H1 (cell line): ENCODE measurements at regions not wholly inside any gene's neighbourhood (a gene's known extent, or its start where the extent isn't known, plus 50 kb on each side); places are given as distances from the start of the nearest gene placed in this dataset.
A peak's percentile ranks its signal among the peaks of the same experiment; 100 is the strongest.

Experiments
- CTCF ChIA-PET: fragments of 300-600 bp; sonication (Branson Sonifier 250); formaldehyde crosslinking; loops from one replicate; lab custom pipeline; 2021; ENCODE audit not compliant: partially characterized antibody; lab: Charles Lee
- POLR2A ChIA-PET: fragments of 300-600 bp; sonication (Branson Sonifier 250); formaldehyde crosslinking; loops from one replicate; lab custom pipeline; 2021; ENCODE audit warnings: inconsistent platforms; ENCODE audit not compliant: partially characterized antibody; lab: Charles Lee
- DNase-seq, 2 experiments: peaks; one replicate each; pipeline versions ENCODE4 v3.0.0 to v3.0.0-alpha.2; 2010 to 2022; ENCODE audit warnings: low spot score in 2 of 2, low read depth in 1 of 2, mixed read lengths in 1 of 2
- FAIRE-seq: peaks from 2 replicates; lab custom pipeline; 2011; peaks lifted over from hg19 to GRCh38; lab: Jason Lieb, UNC
- H2AFZ ChIP-seq: 2 replicates; pipeline ENCODE4 v1.8.1; 2012; ENCODE audit warnings: low read length, inconsistent platforms
- H2AK5ac ChIP-seq: 2 replicates; pipeline ENCODE4 v1.6.1; 2013; ENCODE audit warnings: low read depth, low read length
- H2BK120ac ChIP-seq: replicated peaks from 2 replicates; pipeline ENCODE3; 2013; ENCODE audit warnings: low read depth, low read length, inconsistent platforms
- H2BK12ac ChIP-seq: 2 replicates; pipeline ENCODE4 v1.6.1; 2013; ENCODE audit warnings: low read depth, low read length
- H2BK15ac ChIP-seq: 2 replicates; pipeline ENCODE4 v1.6.1; 2013; ENCODE audit warnings: low read length
- H2BK20ac ChIP-seq: 2 replicates; pipeline ENCODE4 v1.6.1; 2013; ENCODE audit warnings: low read length
- H2BK5ac ChIP-seq: 2 replicates; pipeline ENCODE4 v1.6.1; 2013; ENCODE audit warnings: low read depth, low read length
- H3K14ac ChIP-seq: 2 replicates; pipeline ENCODE4 v1.6.1; 2013; ENCODE audit warnings: inconsistent platforms; ENCODE audit not compliant: insufficient read length
- H3K18ac ChIP-seq: 2 replicates; pipeline ENCODE4 v1.6.1; 2013; ENCODE audit warnings: low read length; ENCODE audit errors: extremely low read depth
- H3K23ac ChIP-seq: 2 replicates; pipeline ENCODE4 v1.6.1; 2013; ENCODE audit warnings: inconsistent platforms; ENCODE audit not compliant: insufficient read length
- H3K23me2 ChIP-seq: 2 replicates; pipeline ENCODE4 v1.6.1; 2013; ENCODE audit warnings: low read depth, low read length
- H3K27ac ChIP-seq: 2 replicates; pipeline ENCODE4 v1.6.1; 2011; ENCODE audit warnings: low read depth, low read length, inconsistent platforms
- H3K27me3 ChIP-seq, 4 experiments: replicated peaks in 1 of 4; 1 replicate in 1 of 4; 2 replicates in 3 of 4; pipeline versions ENCODE4 v1.6.1 to v1.8.1; 2011 to 2013; ENCODE audit warnings: low read length in 3 of 4, mild to moderate bottlenecking in 3 of 4, inconsistent platforms in 2 of 4, mixed read lengths in 2 of 4, moderate library complexity in 1 of 4; ENCODE audit not compliant: control insufficient read depth in 3 of 4, insufficient read depth in 3 of 4; ENCODE audit errors: extremely low read depth in 1 of 4
- H3K36me3 ChIP-seq, 4 experiments: 2 replicates each; pipeline versions ENCODE4 v1.6.1 to v1.8.1; 2011 to 2013; ENCODE audit warnings: mild to moderate bottlenecking in 4 of 4, low read length in 3 of 4, moderate library complexity in 2 of 4, control low read depth in 1 of 4, inconsistent platforms in 1 of 4; ENCODE audit not compliant: insufficient read depth in 4 of 4, control insufficient read depth in 2 of 4
- H3K4ac ChIP-seq: replicated peaks from 2 replicates; pipeline ENCODE3; 2013; ENCODE audit warnings: low read length, low read depth, mixed read lengths, inconsistent platforms; ENCODE audit not compliant: insufficient read length
- H3K4me1 ChIP-seq, 4 experiments: replicated peaks in 1 of 4; 1 replicate in 1 of 4; 2 replicates in 3 of 4; pipeline versions ENCODE4 v1.6.1 to v1.8.1; 2011 to 2013; ENCODE audit warnings: low read length in 3 of 4, inconsistent platforms in 2 of 4, mixed read lengths in 1 of 4; ENCODE audit not compliant: insufficient read depth in 4 of 4, control insufficient read depth in 3 of 4
- H3K4me2 ChIP-seq, 2 experiments: 2 replicates each; pipeline versions ENCODE4 v1.6.1 to v1.8.1; 2011 to 2013; ENCODE audit warnings: low read depth in 2 of 2, low read length in 2 of 2, control low read depth in 1 of 2, inconsistent platforms in 1 of 2, mild to moderate bottlenecking in 1 of 2; ENCODE audit not compliant: insufficient read depth in 1 of 2
- H3K4me3 ChIP-seq, 4 experiments: fragments of 200-600, 300-600 bp in 1 of 4; sonication (generic), shearing (Covaris generic), sonication (Bioruptor Twin) in 1 of 4; 2 replicates each; pipeline versions ENCODE4 v1.5.1 to v1.8.1; 2011 to 2016; ENCODE audit warnings: low read length in 4 of 4, low read depth in 3 of 4, control low read depth in 2 of 4, inconsistent platforms in 2 of 4, mild to moderate bottlenecking in 2 of 4, mixed read lengths in 1 of 4, moderate library complexity in 1 of 4; ENCODE audit not compliant: insufficient read depth in 2 of 4; ENCODE audit errors: extremely low read depth in 1 of 4
- H3K56ac ChIP-seq: replicated peaks from 2 replicates; pipeline ENCODE3; 2013; ENCODE audit warnings: low read depth, mild to moderate bottlenecking, mixed read lengths, low read length, inconsistent platforms; ENCODE audit not compliant: insufficient read length
- H3K79me1 ChIP-seq: 2 replicates; pipeline ENCODE4 v1.6.1; 2013; ENCODE audit warnings: low read depth, low read length, control low read depth
- H3K79me2 ChIP-seq, 2 experiments: 2 replicates each; pipeline versions ENCODE4 v1.6.1 to v1.8.1; 2012 to 2013; ENCODE audit warnings: low read length in 2 of 2, mild to moderate bottlenecking in 2 of 2, inconsistent platforms in 1 of 2; ENCODE audit not compliant: insufficient read depth in 2 of 2, control insufficient read depth in 1 of 2
- H3K9ac ChIP-seq, 4 experiments: replicated peaks in 1 of 4; 1 replicate in 1 of 4; 2 replicates in 3 of 4; pipeline versions ENCODE4 v1.6.1 to v1.8.1; 2011 to 2013; ENCODE audit warnings: low read depth in 3 of 4, low read length in 3 of 4, control low read depth in 2 of 4, mild to moderate bottlenecking in 2 of 4, moderate library complexity in 2 of 4, inconsistent platforms in 1 of 4; ENCODE audit errors: extremely low read depth in 1 of 4
- H3K9me3 ChIP-seq, 2 experiments: 2 replicates each; pipeline versions ENCODE4 v1.6.1 to v1.8.1; 2012 to 2013; ENCODE audit warnings: mild to moderate bottlenecking in 2 of 2, moderate library complexity in 2 of 2, control low read depth in 1 of 2, inconsistent platforms in 1 of 2, low read depth in 1 of 2, low read length in 1 of 2, mixed read lengths in 1 of 2; ENCODE audit not compliant: insufficient read depth in 2 of 2
- H4K20me1 ChIP-seq, 2 experiments: replicated peaks in 1 of 2; 2 replicates each; pipeline versions ENCODE3 to v1.8.1; 2011 to 2013; ENCODE audit warnings: inconsistent platforms in 2 of 2, low read length in 2 of 2, mild to moderate bottlenecking in 1 of 2; ENCODE audit not compliant: insufficient read depth in 2 of 2, control insufficient read depth in 1 of 2
- H4K5ac ChIP-seq: 2 replicates; pipeline ENCODE4 v1.6.1; 2013; ENCODE audit warnings: low read length, low read depth, mixed read lengths, inconsistent platforms; ENCODE audit not compliant: insufficient read length
- H4K8ac ChIP-seq: 2 replicates; pipeline ENCODE4 v1.8.0; 2013; ENCODE audit warnings: mild to moderate bottlenecking, moderate library complexity, low read length, inconsistent platforms; ENCODE audit not compliant: insufficient read depth; ENCODE audit errors: extremely low read depth
- H4K91ac ChIP-seq: replicated peaks from 2 replicates; pipeline ENCODE3; 2013; ENCODE audit warnings: low read length, mixed read lengths, inconsistent platforms; ENCODE audit not compliant: insufficient read length
- EP300 ChIP-seq, 2 experiments: IDR thresholded peaks; 1 replicate in 1 of 2; 2 replicates in 1 of 2; pipeline ENCODE4 v1.6.1; 2011 to 2012; ENCODE audit warnings: low read depth in 2 of 2, low read length in 2 of 2, mild to moderate bottlenecking in 2 of 2, borderline replicate concordance in 1 of 2, inconsistent platforms in 1 of 2, moderate library complexity in 1 of 2
- GABPA ChIP-seq: IDR thresholded peaks from 2 replicates; pipeline ENCODE4 v1.6.1; 2011; ENCODE audit warnings: mild to moderate bottlenecking, low read length, moderate library complexity, borderline replicate concordance; ENCODE audit not compliant: insufficient read depth
- HDAC2 ChIP-seq, 2 experiments: fragments of 300-600 bp in 1 of 2; sonication (generic) in 1 of 2; IDR thresholded peaks; 2 replicates each; pipeline ENCODE4 v1.6.1; 2011 to 2012; ENCODE audit warnings: low read depth in 2 of 2, low read length in 2 of 2, mild to moderate bottlenecking in 2 of 2, moderate library complexity in 2 of 2, borderline replicate concordance in 1 of 2, inconsistent platforms in 1 of 2
- KDM1A ChIP-seq: fragments of 200-600, 300-600 bp; sonication (generic); IDR thresholded peaks from 2 replicates; pipeline ENCODE4 v1.7.1; 2016; ENCODE audit warnings: mild to moderate bottlenecking, low read length, borderline replicate concordance
- KDM4A ChIP-seq: IDR thresholded peaks from one replicate; pipeline ENCODE4 v1.7.1; 2012; ENCODE audit warnings: low read depth, mild to moderate bottlenecking, moderate library complexity, low read length, inconsistent platforms; ENCODE audit not compliant: severe bottlenecking
- NANOG ChIP-seq: IDR thresholded peaks from 2 replicates; pipeline ENCODE4 v1.6.1; 2011; ENCODE audit warnings: low read length, low read depth, mild to moderate bottlenecking, inconsistent platforms; ENCODE audit not compliant: insufficient read depth, poor library complexity, severe bottlenecking
- POLR2A ChIP-seq, 2 experiments: IDR thresholded peaks; 1 replicate in 1 of 2; 2 replicates in 1 of 2; pipeline ENCODE4 v1.6.1; 2011; ENCODE audit warnings: low read depth in 2 of 2, low read length in 2 of 2, mild to moderate bottlenecking in 2 of 2; ENCODE audit errors: control extremely low read depth in 1 of 2
- SIN3A ChIP-seq, 2 experiments: IDR thresholded peaks in 1 of 2; conservative IDR thresholded peaks in 1 of 2; 2 replicates each; pipeline ENCODE4 v1.6.1; 2011 to 2012; ENCODE audit warnings: low read length in 2 of 2, improper control_type of control experiment in 1 of 2, low read depth in 1 of 2, mild to moderate bottlenecking in 1 of 2
- SP1 ChIP-seq: IDR thresholded peaks from 2 replicates; pipeline ENCODE4 v1.6.1; 2011; ENCODE audit warnings: low read depth, low read length
- WGBS, 2 experiments: shearing (Covaris generic) in 1 of 2; methylation state at CpG; one replicate each; pipeline versions ENCODE4 v1.1.6 to v1.1.7; 2013 to 2015; ENCODE audit warnings: low lambda C conversion rate in 2 of 2, mixed read lengths in 2 of 2, inconsistent platforms in 1 of 2, low coverage in 1 of 2, missing lambda C conversion rate in 1 of 2; ENCODE audit not compliant: insufficient replicate concordance in 2 of 2, insufficient coverage in 1 of 2, insufficient read length in 1 of 2; ENCODE audit errors: extremely low coverage in 1 of 2, missing lambda C conversion rate in 1 of 2; 5-methylcytosine and 5-hydroxymethylcytosine counted together

GRCh38 chr7:152543799-152544198, 108.0 kb upstream of the KMT2C start:
- H4K8ac ChIP-seq: no peak overlapping the region
- ChIA-PET POLR2A (interaction anchor here (1.0 to 1.3 kb wide), 3 partner anchors 41 to 98 kb away, joined by 3 to 4 read pairs (median 4); no protein-coding TSS in a partner anchor), CTCF (interaction anchor here (0.6 to 1.2 kb wide), 3 partner anchors 23 to 163 kb away, joined by 3 to 4 read pairs (median 4); no protein-coding TSS in a partner anchor)
- H3K4me3 ChIP-seq: peak overlapping the region in 2 of 4 experiments; percentile 19 to 48; a peak in 2 of 8 replicates
- no peaks in the 10 kb centered on the region for H3K79me2 ChIP-seq
- peak overlapping the region; percentile 65 to 84 for H3K4me2 ChIP-seq
- no peaks in the 10 kb centered on the region for H3K79me1 ChIP-seq
- no peaks in the 10 kb centered on the region for H3K36me3 ChIP-seq
- peaks cover 4 to 12% (median 5%) of the 10 kb centered on the region in 4 experiments for H3K4me1 ChIP-seq
- peak overlapping the region; percentile 87; the same call in 1 of the 2 replicates for H2BK5ac ChIP-seq
- H3K9me3 ChIP-seq: peaks cover 3 to 5% of the 10 kb centered on the region in 2 experiments; a peak in 2 of 4 replicates
- H4K20me1 ChIP-seq: no peaks in the 10 kb centered on the region
- TF ChIP-seq EP300 (IDR thresholded peaks at IDR 0.05; ENCODE audit: borderline replicate concordance in 1 of 2, low read depth in 2 of 2, low read length in 2 of 2) (no peak), SP1 (0 out of 2 replicates have a peak, but pooled peaks have one; percentile 40), HDAC2 (IDR thresholded peaks at IDR 0.05; ENCODE audit: borderline replicate concordance in 1 of 2, low read depth in 2 of 2, low read length in 2 of 2) (0 out of 4 replicates have a peak, but pooled peaks of 1 of the 2 experiments have one; percentile 55), SIN3A (conservative IDR thresholded peaks at IDR 0.05 in 1 of 2, IDR thresholded peaks at IDR 0.05 in 1 of 2; ENCODE audit: low read depth in 1 of 2, low read length in 2 of 2) (no peak), NANOG (peak; percentile 35), GABPA (no peak), POLR2A (IDR thresholded peaks at IDR 0.05; ENCODE audit: control extremely low read depth in 1 of 2, low read depth in 2 of 2, low read length in 2 of 2) (0 out of 3 replicates have a peak, but pooled peaks of 1 of the 2 experiments have one; percentile 20), KDM1A (no peak; the same call in 1 of the 2 replicates), KDM4A (peak; percentile 14)
- peak; percentile 56 to 59 for DNase-seq
- H2BK15ac ChIP-seq: no peak overlapping the region
- H3K23me2 ChIP-seq: no peaks in the 10 kb centered on the region
- H2BK20ac ChIP-seq: peak overlapping the region; percentile 94; the same call in 1 of the 2 replicates
- FAIRE-seq: no peak
- H3K18ac ChIP-seq: peak overlapping the region; percentile 75
- no peak overlapping the region for H3K14ac ChIP-seq
- peak overlapping the region; percentile 29; the same call in 1 of the 2 replicates for H2BK12ac ChIP-seq
- no peak overlapping the region for H3K9ac ChIP-seq
- H3K27me3 ChIP-seq: no peaks in the 10 kb centered on the region
- no peak overlapping the region for H3K23ac ChIP-seq
- H2AK5ac ChIP-seq: no peak overlapping the region
- peak overlapping the region; percentile 6 for H4K91ac ChIP-seq
- H2AFZ ChIP-seq: no peak overlapping the region
- H4K5ac ChIP-seq: no peak overlapping the region
- H3K27ac ChIP-seq: peak overlapping the region; percentile 62; the same call in 1 of the 2 replicates
- H3K56ac ChIP-seq: no peak overlapping the region
- peak overlapping the region; percentile 73 for H2BK120ac ChIP-seq
- 3% methylated on average over 5 of the region's 5 CpGs; no CpG with 5 or more reads in 1 of the 2 experiments for WGBS, 2 experiments
- H3K4ac ChIP-seq: no peak overlapping the region
